ENCODE measurements at regions not wholly inside any gene's neighbourhood (a gene's known extent, or its start where the extent isn't known, plus 50 kb on each side); places are given as distances from the start of the nearest gene placed in this dataset.

GRCh38 chrX:94612140-94612539 is 938.1 kb downstream of the FAM133A start:
- TF ChIP-seq TAF1 (IDR thresholded peaks at IDR 0.05; ENCODE audit: borderline replicate concordance, insufficient read depth, low read length), result no peak
- no peak for TF ChIP-seq POLR2AphosphoS5 (IDR thresholded peaks at IDR 0.05; ENCODE audit: low read depth, low read length)
